HepG2 (cell line): ENCODE measurements at regions not wholly inside any gene's neighbourhood (a gene's known extent, or its start where the extent isn't known, plus 50 kb on each side); places are given as distances from the start of the nearest gene placed in this dataset.

ENCODE experiments used
- ATAC-seq: fragments of 200-7000 bp; cut with Tn5 transposase; 3 replicates; pipeline ENCODE4 v1.9.1; 2020; ENCODE audit warnings: mild to moderate bottlenecking, moderate library complexity
- BruUV-seq: library from RNA; stranded (reverse); fragments of 400-500 nt; replicated peaks from 2 replicates; lab custom pipeline; 2021; lab: Mats Ljungman, UMichigan
- CTCF ChIA-PET: fragments of 300-600 bp; formaldehyde crosslinking; extraction: SDS; loops from one replicate; lab custom pipeline; 2021; ENCODE audit warnings: low total read pairs, inconsistent platforms, low intra/inter-chr PET ratio; lab: Yijun Ruan, JAX
- POLR2A ChIA-PET: fragments of 350-600 bp; sonication (Branson Sonifier 250); formaldehyde crosslinking; loops from one replicate; lab custom pipeline; 2020; ENCODE audit warnings: antibody characterized with exemption, inconsistent platforms; lab: Yijun Ruan, JAX
- DNase-seq: peaks from one replicate; pipeline ENCODE4 v3.0.0-alpha.2; 2015; ENCODE audit warnings: low spot score
- FAIRE-seq: peaks from 3 replicates; lab custom pipeline; 2011; peaks lifted over from hg19 to GRCh38; lab: Jason Lieb, UNC
- H2AFZ ChIP-seq: one replicate; pipeline ENCODE4 v1.6.1; 2011; ENCODE audit warnings: low read length, inconsistent platforms
- H3K27ac ChIP-seq: fragments of 300-600 bp; 3 replicates; pipeline ENCODE4 v1.8.0; 2011; ENCODE audit warnings: mixed run types, mild to moderate bottlenecking, mixed read lengths, low read length, inconsistent platforms; ENCODE audit not compliant: insufficient read depth; ENCODE audit errors: extremely low read length
- H3K27me3 ChIP-seq, 2 experiments: fragments of 200-600 bp in 1 of 2; 2 replicates in 1 of 2; 3 replicates in 1 of 2; pipeline versions ENCODE4 v1.6.0 to v1.8.0; 2011; ENCODE audit warnings: low read length in 2 of 2, mild to moderate bottlenecking in 2 of 2, moderate library complexity in 2 of 2, inconsistent platforms in 1 of 2; ENCODE audit not compliant: insufficient read depth in 2 of 2, control insufficient read depth in 1 of 2
- H3K36me3 ChIP-seq, 2 experiments: fragments of 200-600 bp in 1 of 2; replicated peaks in 1 of 2; 2 replicates in 1 of 2; 3 replicates in 1 of 2; pipeline versions ENCODE4 v1.5.1 to v1.8.0; 2011; ENCODE audit warnings: low read length in 2 of 2, inconsistent platforms in 1 of 2; ENCODE audit not compliant: insufficient read depth in 2 of 2, control insufficient read depth in 1 of 2
- H3K4me1 ChIP-seq: 2 replicates; pipeline ENCODE4 v1.5.1; 2012; ENCODE audit warnings: low read length, inconsistent platforms; ENCODE audit not compliant: insufficient read depth
- H3K4me2 ChIP-seq: 2 replicates; pipeline ENCODE4 v1.6.0; 2011; ENCODE audit warnings: low read depth, low read length, inconsistent platforms
- H3K4me3 ChIP-seq, 3 experiments: fragments of 200-600 bp in 1 of 3; sonication (generic), shearing (Covaris generic) in 1 of 3; replicated peaks in 1 of 3; 2 replicates each; pipeline ENCODE4 v1.5.1; 2011 to 2016; ENCODE audit warnings: low read length in 3 of 3, inconsistent platforms in 2 of 3, low read depth in 2 of 3, mild to moderate bottlenecking in 2 of 3, control low read depth in 1 of 3, mixed read lengths in 1 of 3; ENCODE audit not compliant: insufficient read depth in 1 of 3
- H3K79me2 ChIP-seq: one replicate; pipeline ENCODE4 v1.6.1; 2011; ENCODE audit warnings: low read length, inconsistent platforms; ENCODE audit not compliant: insufficient read depth
- H3K9ac ChIP-seq: 2 replicates; pipeline ENCODE4 v1.6.0; 2011; ENCODE audit warnings: mild to moderate bottlenecking, low read depth, low read length, inconsistent platforms; ENCODE audit not compliant: insufficient read depth
- H3K9me3 ChIP-seq: 2 replicates; pipeline ENCODE4 v1.5.1; 2012; ENCODE audit warnings: mild to moderate bottlenecking, low read length
- H4K20me1 ChIP-seq: 2 replicates; pipeline ENCODE4 v1.6.0; 2011; ENCODE audit warnings: inconsistent platforms, mild to moderate bottlenecking, low read length, moderate library complexity; ENCODE audit not compliant: insufficient read depth
- MXI1 ChIP-seq: IDR thresholded peaks from 3 replicates; pipeline ENCODE4 v1.6.1; 2012; ENCODE audit warnings: low read depth, low read length, inconsistent platforms, borderline replicate concordance
- PCBP2 ChIP-seq: fragments of 200-400 bp; formaldehyde crosslinking; optimal IDR thresholded peaks from 2 replicates; pipeline ENCODE3; 2018; ENCODE audit warnings: low read length, low read depth; ENCODE audit not compliant: poor library complexity, severe bottlenecking
- PLRG1 ChIP-seq: fragments of 450-650 bp; conservative IDR thresholded peaks from 2 replicates; pipeline ENCODE4 v1.6.1; 2016
- SMAD1 ChIP-seq: sonication (generic); formaldehyde crosslinking; IDR thresholded peaks from 2 replicates; pipeline ENCODE4 v1.4.0; 2020; ENCODE audit warnings: missing genetic modification reagents, low read depth, mild to moderate bottlenecking, borderline replicate concordance
- WGBS: methylation state at CpG from one replicate; pipeline ENCODE4 v1.1.6; 2017; ENCODE audit warnings: low lambda C conversion rate; 5-methylcytosine and 5-hydroxymethylcytosine counted together
- in situ Hi-C: cut with HindIII; loops from 2 replicates; pipeline ENCODE4 v1.10.0; 2017; ENCODE audit warnings: low pct_unique_long_range_greater_than_20kb; ENCODE audit not compliant: extremely low pct_ligation_motif_present
- intact Hi-C: fragments of 100-400 bp; cut with micrococcal nuclease; formaldehyde crosslinking; loops from one replicate; pipeline ENCODE4 v1.10.0; 2022; ENCODE audit not compliant: unreplicated experiment
- TF ChIP-seq, protein P1 (sequence below): sonication (generic); formaldehyde crosslinking; IDR thresholded peaks from 2 replicates; pipeline ENCODE4 v1.4.0; 2020; ENCODE audit warnings: missing genetic modification reagents
- TF ChIP-seq, protein P2 (sequence below): sonication (generic); formaldehyde crosslinking; conservative IDR thresholded peaks from 2 replicates; pipeline ENCODE4 v1.8.1; 2023; ENCODE audit warnings: missing genetic modification reagents
- TF ChIP-seq, protein P3 (sequence below): sonication (generic); formaldehyde crosslinking; IDR thresholded peaks from 2 replicates; pipeline ENCODE4 v1.4.0; 2020; ENCODE audit warnings: mild to moderate bottlenecking, missing genetic modification reagents
- TF ChIP-seq, protein P4 (sequence below): sonication (generic); formaldehyde crosslinking; IDR thresholded peaks from 2 replicates; pipeline ENCODE4 v1.5.0; 2020; ENCODE audit warnings: missing genetic modification reagents

DNA sequence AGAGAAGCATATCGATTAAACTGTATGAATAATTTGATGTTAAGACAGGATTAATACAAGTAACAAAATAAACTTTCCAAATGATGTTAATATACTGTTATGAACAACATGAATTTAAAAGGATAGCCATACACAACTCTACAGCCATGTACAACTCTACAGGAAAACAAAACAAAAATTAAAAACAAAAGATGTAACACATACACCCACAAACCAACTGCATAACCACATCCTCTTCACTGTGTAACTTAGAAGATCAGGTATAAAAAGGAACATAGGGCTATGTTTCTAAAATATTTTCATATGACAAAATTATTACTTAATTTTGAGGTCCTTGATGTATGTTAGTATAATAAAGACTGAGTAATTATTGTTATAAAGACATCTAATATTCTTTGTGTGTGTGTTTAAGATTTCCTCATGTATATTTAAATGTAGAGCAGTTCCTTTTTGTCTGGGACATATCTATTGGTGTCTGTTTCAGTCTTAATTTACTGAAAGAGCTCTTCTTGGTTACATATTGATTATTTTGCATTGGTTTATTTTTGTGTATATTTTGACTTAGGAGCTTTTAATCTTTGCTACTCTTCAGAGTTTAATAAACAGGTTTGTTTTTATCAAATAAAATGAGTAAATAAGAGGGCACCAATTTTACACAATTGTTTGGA, 966.8 kb upstream of the CTNND2 start:
- in situ Hi-C loops (no loop called here), intact Hi-C loops (no loop called here)
- H4K20me1 ChIP-seq = no peaks in the 10 kb centered on the region
- ChIA-PET POLR2A (no interaction called here), CTCF (no interaction called here)
- H3K4me1 ChIP-seq = no peaks in the 10 kb centered on the region
- no peak overlapping the region for H3K9ac ChIP-seq
- no peaks in the 10 kb centered on the region for H3K79me2 ChIP-seq
- H3K9me3 ChIP-seq = peaks cover 82% of the 10 kb centered on the region
- FAIRE-seq = no peak
- WGBS = 0% methylated on average over 1 of the region's 1 CpG
- no peak overlapping the region for H3K4me3 ChIP-seq
- H3K27ac ChIP-seq = no peak overlapping the region
- H3K4me2 ChIP-seq = no peak overlapping the region
- no peaks in the 10 kb centered on the region for H3K27me3 ChIP-seq
- no peak for ATAC-seq
- no peak overlapping the region for H2AFZ ChIP-seq
- no TSS peak for BruUV-seq
- no peaks in the 10 kb centered on the region for H3K36me3 ChIP-seq
- no peak for TF ChIP-seq SMAD1 (CRISPR knock-in tag)
- TF ChIP-seq, protein P1, sequence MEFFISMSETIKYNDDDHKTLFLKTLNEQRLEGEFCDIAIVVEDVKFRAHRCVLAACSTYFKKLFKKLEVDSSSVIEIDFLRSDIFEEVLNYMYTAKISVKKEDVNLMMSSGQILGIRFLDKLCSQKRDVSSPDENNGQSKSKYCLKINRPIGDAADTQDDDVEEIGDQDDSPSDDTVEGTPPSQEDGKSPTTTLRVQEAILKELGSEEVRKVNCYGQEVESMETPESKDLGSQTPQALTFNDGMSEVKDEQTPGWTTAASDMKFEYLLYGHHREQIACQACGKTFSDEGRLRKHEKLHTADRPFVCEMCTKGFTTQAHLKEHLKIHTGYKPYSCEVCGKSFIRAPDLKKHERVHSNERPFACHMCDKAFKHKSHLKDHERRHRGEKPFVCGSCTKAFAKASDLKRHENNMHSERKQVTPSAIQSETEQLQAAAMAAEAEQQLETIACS (CRISPR knock-in tag) = no peak
- TF ChIP-seq MXI1 = no peak
- TF ChIP-seq, protein P2, sequence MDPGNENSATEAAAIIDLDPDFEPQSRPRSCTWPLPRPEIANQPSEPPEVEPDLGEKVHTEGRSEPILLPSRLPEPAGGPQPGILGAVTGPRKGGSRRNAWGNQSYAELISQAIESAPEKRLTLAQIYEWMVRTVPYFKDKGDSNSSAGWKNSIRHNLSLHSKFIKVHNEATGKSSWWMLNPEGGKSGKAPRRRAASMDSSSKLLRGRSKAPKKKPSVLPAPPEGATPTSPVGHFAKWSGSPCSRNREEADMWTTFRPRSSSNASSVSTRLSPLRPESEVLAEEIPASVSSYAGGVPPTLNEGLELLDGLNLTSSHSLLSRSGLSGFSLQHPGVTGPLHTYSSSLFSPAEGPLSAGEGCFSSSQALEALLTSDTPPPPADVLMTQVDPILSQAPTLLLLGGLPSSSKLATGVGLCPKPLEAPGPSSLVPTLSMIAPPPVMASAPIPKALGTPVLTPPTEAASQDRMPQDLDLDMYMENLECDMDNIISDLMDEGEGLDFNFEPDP (CRISPR knock-in tag) = no peak
- no peak for TF ChIP-seq PLRG1
- TF ChIP-seq, protein P3, sequence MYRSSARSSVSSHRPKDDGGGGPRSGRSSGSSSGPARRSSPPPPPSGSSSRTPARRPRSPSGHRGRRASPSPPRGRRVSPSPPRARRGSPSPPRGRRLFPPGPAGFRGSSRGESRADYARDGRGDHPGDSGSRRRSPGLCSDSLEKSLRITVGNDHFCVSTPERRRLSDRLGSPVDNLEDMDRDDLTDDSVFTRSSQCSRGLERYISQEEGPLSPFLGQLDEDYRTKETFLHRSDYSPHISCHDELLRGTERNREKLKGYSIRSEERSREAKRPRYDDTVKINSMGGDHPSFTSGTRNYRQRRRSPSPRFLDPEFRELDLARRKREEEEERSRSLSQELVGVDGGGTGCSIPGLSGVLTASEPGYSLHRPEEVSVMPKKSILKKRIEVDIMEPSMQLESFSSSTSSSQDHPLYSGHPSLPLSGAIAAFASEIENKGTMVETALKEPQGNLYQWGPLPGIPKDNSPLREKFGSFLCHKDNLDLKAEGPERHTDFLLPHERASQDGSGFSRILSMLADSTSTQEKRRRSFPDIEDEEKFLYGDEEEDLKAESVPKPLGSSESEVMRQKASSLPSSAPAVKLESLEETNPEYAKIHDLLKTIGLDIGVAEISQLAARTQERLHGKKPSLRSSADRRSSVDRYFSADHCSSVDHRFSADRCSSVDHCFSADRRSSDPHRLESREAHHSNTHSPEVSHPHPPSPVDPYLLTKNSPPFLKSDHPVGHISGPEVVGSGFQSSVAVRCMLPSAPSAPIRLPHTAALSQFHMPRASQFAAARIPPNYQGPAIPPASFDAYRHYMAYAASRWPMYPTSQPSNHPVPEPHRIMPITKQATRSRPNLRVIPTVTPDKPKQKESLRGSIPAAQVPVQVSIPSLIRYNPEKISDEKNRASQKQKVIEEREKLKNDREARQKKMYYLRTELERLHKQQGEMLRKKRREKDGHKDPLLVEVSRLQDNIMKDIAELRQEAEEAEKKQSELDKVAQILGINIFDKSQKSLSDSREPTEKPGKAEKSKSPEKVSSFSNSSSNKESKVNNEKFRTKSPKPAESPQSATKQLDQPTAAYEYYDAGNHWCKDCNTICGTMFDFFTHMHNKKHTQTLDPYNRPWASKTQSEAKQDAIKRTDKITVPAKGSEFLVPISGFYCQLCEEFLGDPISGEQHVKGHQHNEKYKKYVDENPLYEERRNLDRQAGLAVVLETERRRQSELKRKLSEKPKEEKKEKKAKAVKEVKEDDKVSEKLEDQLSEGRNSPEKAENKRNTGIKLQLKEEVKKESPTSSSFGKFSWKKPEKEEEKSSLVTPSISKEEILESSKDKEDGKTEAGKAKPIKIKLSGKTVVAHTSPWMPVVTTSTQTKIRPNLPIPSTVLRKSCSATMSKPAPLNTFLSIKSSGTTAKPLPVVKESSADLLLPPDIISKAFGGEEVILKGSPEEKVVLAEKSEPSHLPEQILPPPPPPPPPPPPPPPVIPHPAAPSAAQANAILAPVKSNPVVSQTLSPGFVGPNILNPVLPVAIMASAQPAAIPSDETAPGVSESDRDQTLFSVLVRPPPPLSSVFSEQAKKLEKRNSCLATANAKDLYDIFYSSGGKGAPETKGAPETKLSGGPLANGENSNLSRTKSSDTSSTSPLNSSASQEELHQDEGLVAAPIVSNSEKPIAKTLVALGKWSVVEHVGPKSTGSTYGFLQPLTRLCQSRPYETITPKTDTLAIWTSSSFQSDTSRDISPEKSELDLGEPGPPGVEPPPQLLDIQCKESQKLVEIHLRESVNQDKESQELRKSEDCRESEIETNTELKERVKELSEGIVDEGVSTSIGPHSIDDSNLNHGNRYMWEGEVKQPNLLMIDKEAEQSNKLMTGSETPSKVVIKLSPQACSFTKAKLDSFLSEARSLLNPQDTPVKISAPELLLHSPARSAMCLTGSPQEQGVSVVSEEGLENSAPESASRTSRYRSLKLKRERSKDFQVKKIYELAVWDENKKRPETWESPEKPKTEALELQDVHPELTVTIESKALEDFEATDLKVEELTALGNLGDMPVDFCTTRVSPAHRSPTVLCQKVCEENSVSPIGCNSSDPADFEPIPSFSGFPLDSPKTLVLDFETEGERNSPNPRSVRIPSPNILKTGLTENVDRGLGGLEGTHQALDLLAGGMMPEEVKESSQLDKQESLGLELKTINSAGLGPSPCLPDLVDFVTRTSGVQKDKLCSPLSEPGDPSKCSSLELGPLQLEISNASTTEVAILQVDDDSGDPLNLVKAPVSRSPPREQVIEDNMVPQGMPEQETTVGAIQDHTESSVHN = no peak
- TF ChIP-seq PCBP2 = no peak
- TF ChIP-seq, protein P4, sequence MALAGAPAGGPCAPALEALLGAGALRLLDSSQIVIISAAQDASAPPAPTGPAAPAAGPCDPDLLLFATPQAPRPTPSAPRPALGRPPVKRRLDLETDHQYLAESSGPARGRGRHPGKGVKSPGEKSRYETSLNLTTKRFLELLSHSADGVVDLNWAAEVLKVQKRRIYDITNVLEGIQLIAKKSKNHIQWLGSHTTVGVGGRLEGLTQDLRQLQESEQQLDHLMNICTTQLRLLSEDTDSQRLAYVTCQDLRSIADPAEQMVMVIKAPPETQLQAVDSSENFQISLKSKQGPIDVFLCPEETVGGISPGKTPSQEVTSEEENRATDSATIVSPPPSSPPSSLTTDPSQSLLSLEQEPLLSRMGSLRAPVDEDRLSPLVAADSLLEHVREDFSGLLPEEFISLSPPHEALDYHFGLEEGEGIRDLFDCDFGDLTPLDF (CRISPR knock-in tag) = no peak
- TF ChIP-seq, all 625 proteins: peak for 0
- DNase-seq = no peak
